ENCODE measurements at regions not wholly inside any gene's neighbourhood (a gene's known extent, or its start where the extent isn't known, plus 50 kb on each side); places are given as distances from the start of the nearest gene placed in this dataset.
A peak's percentile ranks its signal among the peaks of the same experiment; 100 is the strongest.

DNA sequence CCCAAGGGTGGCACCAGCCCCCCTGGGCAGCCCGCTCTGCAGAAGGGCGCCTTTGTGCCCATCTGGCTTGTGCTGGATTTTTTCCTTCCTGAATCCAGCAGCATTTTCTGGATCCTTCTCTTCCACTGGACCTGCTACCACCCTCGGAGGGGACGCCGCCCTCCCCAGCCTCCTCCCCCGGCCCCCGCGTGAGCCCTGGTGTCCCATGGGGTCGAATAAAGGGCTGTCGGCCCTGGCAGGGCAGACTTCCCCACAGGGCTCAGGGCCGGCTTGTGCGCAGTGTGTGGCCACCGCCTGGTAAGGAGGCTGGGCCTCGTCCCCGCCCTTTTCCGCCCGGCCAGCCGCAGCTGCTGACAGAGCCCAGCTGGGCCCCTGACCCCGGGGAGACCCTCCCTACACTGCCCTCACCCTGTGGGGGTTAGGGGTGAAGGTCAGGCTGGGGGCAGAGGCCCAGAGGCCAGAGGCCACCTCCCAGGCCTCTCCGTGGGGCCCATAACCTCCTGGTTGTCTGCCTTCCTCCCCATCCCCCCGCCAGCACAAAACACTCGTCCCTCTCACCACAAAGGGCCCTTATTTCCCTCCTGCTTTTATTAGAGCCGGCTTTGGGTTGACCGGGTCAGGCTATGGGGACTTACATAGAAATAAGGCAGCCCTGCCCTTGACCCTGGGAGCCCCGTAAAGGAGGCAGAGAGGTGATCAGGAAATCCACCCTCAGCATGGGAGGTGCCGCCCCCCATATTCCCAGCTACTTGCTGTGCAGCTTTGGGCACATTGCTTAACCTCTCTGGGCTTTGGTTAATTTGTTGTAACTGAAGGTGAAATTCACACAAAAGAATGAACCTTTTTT lies 179.3 kb upstream of the CIBAR2 start (continued):
- TF ChIP-seq ZNF276 (CRISPR knock-in tag; IDR thresholded peaks at IDR 0.05; ENCODE audit: low read depth): peak; percentile 92; the same call in 1 of the 2 replicates
- peak; percentile 90 for TF ChIP-seq ZNF124 (CRISPR knock-in tag; IDR thresholded peaks at IDR 0.05)
- TF ChIP-seq, protein P1, sequence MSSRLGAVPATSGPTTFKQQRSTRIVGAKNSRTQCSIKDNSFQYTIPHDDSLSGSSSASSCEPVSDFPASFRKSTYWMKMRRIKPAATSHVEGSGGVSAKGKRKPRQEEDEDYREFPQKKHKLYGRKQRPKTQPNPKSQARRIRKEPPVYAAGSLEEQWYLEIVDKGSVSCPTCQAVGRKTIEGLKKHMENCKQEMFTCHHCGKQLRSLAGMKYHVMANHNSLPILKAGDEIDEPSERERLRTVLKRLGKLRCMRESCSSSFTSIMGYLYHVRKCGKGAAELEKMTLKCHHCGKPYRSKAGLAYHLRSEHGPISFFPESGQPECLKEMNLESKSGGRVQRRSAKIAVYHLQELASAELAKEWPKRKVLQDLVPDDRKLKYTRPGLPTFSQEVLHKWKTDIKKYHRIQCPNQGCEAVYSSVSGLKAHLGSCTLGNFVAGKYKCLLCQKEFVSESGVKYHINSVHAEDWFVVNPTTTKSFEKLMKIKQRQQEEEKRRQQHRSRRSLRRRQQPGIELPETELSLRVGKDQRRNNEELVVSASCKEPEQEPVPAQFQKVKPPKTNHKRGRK (CRISPR knock-in tag; IDR thresholded peaks at IDR 0.05): no peak
- TF ChIP-seq NFYC (CRISPR knock-in tag; IDR thresholded peaks at IDR 0.05): peak; percentile 50; the same call in 1 of the 2 replicates
- TF ChIP-seq ZNF761 (CRISPR knock-in tag; conservative IDR thresholded peaks at IDR 0.05): peak; percentile 84; the same call in 1 of the 2 replicates
- TF ChIP-seq PAF1 (CRISPR knock-in tag; IDR thresholded peaks at IDR 0.05): no peak
- TF ChIP-seq YEATS4 (CRISPR knock-in tag; IDR thresholded peaks at IDR 0.05; ENCODE audit: borderline replicate concordance): peak; percentile 81
- TF ChIP-seq, protein P2, sequence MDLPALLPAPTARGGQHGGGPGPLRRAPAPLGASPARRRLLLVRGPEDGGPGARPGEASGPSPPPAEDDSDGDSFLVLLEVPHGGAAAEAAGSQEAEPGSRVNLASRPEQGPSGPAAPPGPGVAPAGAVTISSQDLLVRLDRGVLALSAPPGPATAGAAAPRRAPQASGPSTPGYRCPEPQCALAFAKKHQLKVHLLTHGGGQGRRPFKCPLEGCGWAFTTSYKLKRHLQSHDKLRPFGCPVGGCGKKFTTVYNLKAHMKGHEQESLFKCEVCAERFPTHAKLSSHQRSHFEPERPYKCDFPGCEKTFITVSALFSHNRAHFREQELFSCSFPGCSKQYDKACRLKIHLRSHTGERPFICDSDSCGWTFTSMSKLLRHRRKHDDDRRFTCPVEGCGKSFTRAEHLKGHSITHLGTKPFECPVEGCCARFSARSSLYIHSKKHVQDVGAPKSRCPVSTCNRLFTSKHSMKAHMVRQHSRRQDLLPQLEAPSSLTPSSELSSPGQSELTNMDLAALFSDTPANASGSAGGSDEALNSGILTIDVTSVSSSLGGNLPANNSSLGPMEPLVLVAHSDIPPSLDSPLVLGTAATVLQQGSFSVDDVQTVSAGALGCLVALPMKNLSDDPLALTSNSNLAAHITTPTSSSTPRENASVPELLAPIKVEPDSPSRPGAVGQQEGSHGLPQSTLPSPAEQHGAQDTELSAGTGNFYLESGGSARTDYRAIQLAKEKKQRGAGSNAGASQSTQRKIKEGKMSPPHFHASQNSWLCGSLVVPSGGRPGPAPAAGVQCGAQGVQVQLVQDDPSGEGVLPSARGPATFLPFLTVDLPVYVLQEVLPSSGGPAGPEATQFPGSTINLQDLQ (CRISPR knock-in tag; IDR thresholded peaks at IDR 0.05): peak; percentile 90; the same call in 1 of the 2 replicates
- TF ChIP-seq, protein P3, sequence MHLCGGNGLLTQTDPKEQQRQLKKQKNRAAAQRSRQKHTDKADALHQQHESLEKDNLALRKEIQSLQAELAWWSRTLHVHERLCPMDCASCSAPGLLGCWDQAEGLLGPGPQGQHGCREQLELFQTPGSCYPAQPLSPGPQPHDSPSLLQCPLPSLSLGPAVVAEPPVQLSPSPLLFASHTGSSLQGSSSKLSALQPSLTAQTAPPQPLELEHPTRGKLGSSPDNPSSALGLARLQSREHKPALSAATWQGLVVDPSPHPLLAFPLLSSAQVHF (CRISPR knock-in tag; IDR thresholded peaks at IDR 0.05): no peak
- TF ChIP-seq PAX8 (CRISPR knock-in tag; IDR thresholded peaks at IDR 0.05; ENCODE audit: borderline replicate concordance): no peak
- TF ChIP-seq ZNF605 (CRISPR knock-in tag; IDR thresholded peaks at IDR 0.05): peak; percentile 88
- peak; percentile 70; the same call in 1 of the 2 replicates for TF ChIP-seq GTF3A (CRISPR knock-in tag; conservative IDR thresholded peaks at IDR 0.05)
- peak; percentile 41; the same call in 1 of the 2 replicates for TF ChIP-seq ZNF546 (CRISPR knock-in tag; conservative IDR thresholded peaks at IDR 0.05)
- TF ChIP-seq, protein P4, sequence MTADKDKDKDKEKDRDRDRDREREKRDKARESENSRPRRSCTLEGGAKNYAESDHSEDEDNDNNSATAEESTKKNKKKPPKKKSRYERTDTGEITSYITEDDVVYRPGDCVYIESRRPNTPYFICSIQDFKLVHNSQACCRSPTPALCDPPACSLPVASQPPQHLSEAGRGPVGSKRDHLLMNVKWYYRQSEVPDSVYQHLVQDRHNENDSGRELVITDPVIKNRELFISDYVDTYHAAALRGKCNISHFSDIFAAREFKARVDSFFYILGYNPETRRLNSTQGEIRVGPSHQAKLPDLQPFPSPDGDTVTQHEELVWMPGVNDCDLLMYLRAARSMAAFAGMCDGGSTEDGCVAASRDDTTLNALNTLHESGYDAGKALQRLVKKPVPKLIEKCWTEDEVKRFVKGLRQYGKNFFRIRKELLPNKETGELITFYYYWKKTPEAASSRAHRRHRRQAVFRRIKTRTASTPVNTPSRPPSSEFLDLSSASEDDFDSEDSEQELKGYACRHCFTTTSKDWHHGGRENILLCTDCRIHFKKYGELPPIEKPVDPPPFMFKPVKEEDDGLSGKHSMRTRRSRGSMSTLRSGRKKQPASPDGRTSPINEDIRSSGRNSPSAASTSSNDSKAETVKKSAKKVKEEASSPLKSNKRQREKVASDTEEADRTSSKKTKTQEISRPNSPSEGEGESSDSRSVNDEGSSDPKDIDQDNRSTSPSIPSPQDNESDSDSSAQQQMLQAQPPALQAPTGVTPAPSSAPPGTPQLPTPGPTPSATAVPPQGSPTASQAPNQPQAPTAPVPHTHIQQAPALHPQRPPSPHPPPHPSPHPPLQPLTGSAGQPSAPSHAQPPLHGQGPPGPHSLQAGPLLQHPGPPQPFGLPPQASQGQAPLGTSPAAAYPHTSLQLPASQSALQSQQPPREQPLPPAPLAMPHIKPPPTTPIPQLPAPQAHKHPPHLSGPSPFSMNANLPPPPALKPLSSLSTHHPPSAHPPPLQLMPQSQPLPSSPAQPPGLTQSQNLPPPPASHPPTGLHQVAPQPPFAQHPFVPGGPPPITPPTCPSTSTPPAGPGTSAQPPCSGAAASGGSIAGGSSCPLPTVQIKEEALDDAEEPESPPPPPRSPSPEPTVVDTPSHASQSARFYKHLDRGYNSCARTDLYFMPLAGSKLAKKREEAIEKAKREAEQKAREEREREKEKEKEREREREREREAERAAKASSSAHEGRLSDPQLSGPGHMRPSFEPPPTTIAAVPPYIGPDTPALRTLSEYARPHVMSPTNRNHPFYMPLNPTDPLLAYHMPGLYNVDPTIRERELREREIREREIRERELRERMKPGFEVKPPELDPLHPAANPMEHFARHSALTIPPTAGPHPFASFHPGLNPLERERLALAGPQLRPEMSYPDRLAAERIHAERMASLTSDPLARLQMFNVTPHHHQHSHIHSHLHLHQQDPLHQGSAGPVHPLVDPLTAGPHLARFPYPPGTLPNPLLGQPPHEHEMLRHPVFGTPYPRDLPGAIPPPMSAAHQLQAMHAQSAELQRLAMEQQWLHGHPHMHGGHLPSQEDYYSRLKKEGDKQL (CRISPR knock-in tag; IDR thresholded peaks at IDR 0.05; ENCODE audit: low read depth): peak; percentile 96
- peak; percentile 100 for TF ChIP-seq PHF21A (CRISPR knock-in tag; IDR thresholded peaks at IDR 0.05)
- TF ChIP-seq CBX5 (CRISPR knock-in tag; IDR thresholded peaks at IDR 0.05; ENCODE audit: borderline replicate concordance): peak; percentile 86; the same call in 1 of the 2 replicates
